HEK293T (cell line): ENCODE measurements at regions not wholly inside any gene's neighbourhood (a gene's known extent, or its start where the extent isn't known, plus 50 kb on each side); places are given as distances from the start of the nearest gene placed in this dataset.
A peak's percentile ranks its signal among the peaks of the same experiment; 100 is the strongest.

Experiments
- CTCF ChIA-PET: fragments of 350-600 bp; formaldehyde crosslinking; extraction: SDS; loops from one replicate; lab custom pipeline; 2021; ENCODE audit warnings: antibody characterized with exemption, inconsistent platforms; lab: Yijun Ruan, JAX
- POLR2A ChIA-PET: fragments of 350-600 bp; formaldehyde crosslinking; extraction: SDS; loops from one replicate; lab custom pipeline; 2020; ENCODE audit warnings: antibody characterized with exemption, inconsistent platforms; lab: Yijun Ruan, JAX
- DNase-seq: peaks from one replicate; pipeline ENCODE4 v3.0.0; 2012; ENCODE audit warnings: mixed read lengths; ENCODE audit errors: extremely low spot score
- ARNT ChIP-seq: fragments of 450-650 bp; IDR thresholded peaks from 2 replicates; pipeline ENCODE4 v1.6.1; 2017; ENCODE audit warnings: mild to moderate bottlenecking
- BHLHE40 ChIP-seq: fragments of 450-650 bp; IDR thresholded peaks from 2 replicates; pipeline ENCODE4 v1.6.1; 2016; ENCODE audit warnings: mild to moderate bottlenecking, moderate library complexity, borderline replicate concordance
- CTBP1 ChIP-seq: fragments of 450-650 bp; IDR thresholded peaks from 2 replicates; pipeline ENCODE4 v1.6.1; 2016; ENCODE audit warnings: borderline replicate concordance
- ELF4 ChIP-seq: fragments of 450-650 bp; IDR thresholded peaks from 2 replicates; pipeline ENCODE4 v1.6.1; 2017; ENCODE audit warnings: antibody characterized with exemption
- FOXA1 ChIP-seq: fragments of 450-650 bp; IDR thresholded peaks from 2 replicates; pipeline ENCODE4 v1.6.1; 2016; ENCODE audit warnings: mild to moderate bottlenecking
- FOXK2 ChIP-seq: fragments of 450-650 bp; IDR thresholded peaks from 2 replicates; pipeline ENCODE4 v1.6.1; 2016; ENCODE audit warnings: mild to moderate bottlenecking
- FOXM1 ChIP-seq: fragments of 450-650 bp; IDR thresholded peaks from 2 replicates; pipeline ENCODE4 v1.6.1; 2017; ENCODE audit warnings: mild to moderate bottlenecking, borderline replicate concordance
- HDGF ChIP-seq: fragments of 450-650 bp; IDR thresholded peaks from 2 replicates; pipeline ENCODE4 v1.6.1; 2017; ENCODE audit warnings: antibody characterized with exemption, borderline replicate concordance
- L3MBTL2 ChIP-seq: fragments of 450-650 bp; conservative IDR thresholded peaks from 2 replicates; pipeline ENCODE4 v1.6.1; 2016; ENCODE audit warnings: mild to moderate bottlenecking
- LEF1 ChIP-seq: fragments of 450-650 bp; IDR thresholded peaks from 2 replicates; pipeline ENCODE4 v1.6.1; 2017; ENCODE audit warnings: mild to moderate bottlenecking, borderline replicate concordance
- NFRKB ChIP-seq: fragments of 450-650 bp; IDR thresholded peaks from 2 replicates; pipeline ENCODE4 v1.6.1; 2016; ENCODE audit warnings: mild to moderate bottlenecking, moderate library complexity
- PKNOX1 ChIP-seq: fragments of 450-650 bp; IDR thresholded peaks from 2 replicates; pipeline ENCODE4 v1.6.1; 2016
- SP1 ChIP-seq: fragments of 450-650 bp; IDR thresholded peaks from 2 replicates; pipeline ENCODE4 v1.6.1; 2017
- SUZ12 ChIP-seq: fragments of 450-650 bp; IDR thresholded peaks from 2 replicates; pipeline ENCODE4 v1.6.1; 2016; ENCODE audit warnings: mild to moderate bottlenecking
- TARDBP ChIP-seq: fragments of 450-650 bp; IDR thresholded peaks from 2 replicates; pipeline ENCODE4 v1.6.1; 2016
- ZNF384 ChIP-seq: fragments of 450-650 bp; IDR thresholded peaks from 2 replicates; pipeline ENCODE4 v1.6.1; 2016

GRCh38 chr22:25447686-25448434 is 116.6 kb upstream of the GRK3 start:
- peak; percentile 97 for DNase-seq
- ChIA-PET POLR2A (interaction anchor here (0.7 to 1.6 kb wide), 7 partner anchors 28 to 325 kb away, joined by 3 to 5 read pairs (median 3); partner anchors contain the start of gene GRK3), CTCF (interaction anchor here (0.6 to 0.8 kb wide), 3 partner anchors 47 to 824 kb away, joined by 3 read pairs; no protein-coding TSS in a partner anchor)
- no peak for TF ChIP-seq FOXA1
- peak; percentile 98 for TF ChIP-seq TARDBP
- no peak for TF ChIP-seq ELF4
- peak; percentile 89 for TF ChIP-seq PKNOX1
- TF ChIP-seq LEF1: no peak
- TF ChIP-seq L3MBTL2: peak; percentile 70; the same call in 1 of the 2 replicates
- TF ChIP-seq NFRKB: no peak
- TF ChIP-seq BHLHE40: no peak
- TF ChIP-seq FOXK2: no peak

GRCh38 chr22:25448435-25449051 is 115.9 kb upstream of the GRK3 start:
- ChIA-PET CTCF (no interaction called here), POLR2A (interaction anchor here (1.1 kb wide), 1 partner anchor 48 kb away, joined by 3 read pairs; no protein-coding TSS in a partner anchor)

GRCh38 chr22:25449781-25450317 is 114.6 kb upstream of the GRK3 start:
- POLR2A ChIA-PET: no interaction called here
- CTCF ChIA-PET: interaction anchor here (0.6 to 0.7 kb wide), 2 partner anchors 285 to 423 kb away, joined by 4 read pairs; no protein-coding TSS in a partner anchor
- no peak for TF ChIP-seq ZNF384
- no peak for DNase-seq

More at GRCh38 chr22:25448435-25449051, 115.9 kb upstream of the GRK3 start:
- no peak for TF ChIP-seq ARNT
- TF ChIP-seq HDGF: no peak
- DNase-seq: peak; percentile 46

DNA sequence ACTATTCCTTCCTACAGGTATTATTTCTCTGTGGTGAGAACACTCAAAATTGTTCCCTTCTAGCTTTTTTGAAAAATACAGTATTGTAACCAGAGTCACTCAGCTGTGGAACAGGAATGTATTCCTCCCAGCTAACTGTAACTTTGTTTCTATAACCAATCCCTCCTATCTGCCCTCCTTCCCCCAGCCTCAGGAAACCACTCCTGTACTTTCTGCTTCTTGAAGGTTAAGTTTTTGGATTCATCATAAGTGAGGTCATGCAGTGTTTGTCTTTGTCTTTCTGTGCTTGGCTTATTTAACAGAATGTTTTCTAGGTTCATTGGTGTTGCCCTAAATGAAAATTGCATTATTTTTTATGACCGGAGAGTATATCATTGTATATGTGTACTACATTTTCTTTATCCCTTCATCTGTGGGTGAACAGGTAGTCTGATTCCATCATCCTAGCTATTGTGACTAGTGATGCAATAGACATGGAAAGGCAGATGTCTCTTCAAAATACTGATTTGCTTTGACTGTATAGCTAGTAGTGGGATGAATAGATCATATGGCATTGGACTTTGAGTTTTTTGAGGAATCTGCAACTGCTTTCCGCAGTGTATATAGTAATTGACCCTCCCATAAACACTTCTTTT is 112.9 kb upstream of the GRK3 start:
- no peak for DNase-seq
- POLR2A ChIA-PET: no interaction called here
- no peak for TF ChIP-seq LEF1
- TF ChIP-seq L3MBTL2: no peak
- TF ChIP-seq PKNOX1: no peak
- TF ChIP-seq ARNT: no peak
- no peak for TF ChIP-seq ELF4
- no peak for TF ChIP-seq FOXA1
- no peak for TF ChIP-seq HDGF
- TF ChIP-seq FOXM1: no peak
- TF ChIP-seq NFRKB: no peak
- TF ChIP-seq FOXK2: no peak
- TF ChIP-seq ZNF384: no peak
- TF ChIP-seq BHLHE40: no peak
- TF ChIP-seq SP1: no peak
- no peak for TF ChIP-seq SUZ12
- no peak for TF ChIP-seq TARDBP
- CTCF ChIA-PET: no interaction called here

DNA sequence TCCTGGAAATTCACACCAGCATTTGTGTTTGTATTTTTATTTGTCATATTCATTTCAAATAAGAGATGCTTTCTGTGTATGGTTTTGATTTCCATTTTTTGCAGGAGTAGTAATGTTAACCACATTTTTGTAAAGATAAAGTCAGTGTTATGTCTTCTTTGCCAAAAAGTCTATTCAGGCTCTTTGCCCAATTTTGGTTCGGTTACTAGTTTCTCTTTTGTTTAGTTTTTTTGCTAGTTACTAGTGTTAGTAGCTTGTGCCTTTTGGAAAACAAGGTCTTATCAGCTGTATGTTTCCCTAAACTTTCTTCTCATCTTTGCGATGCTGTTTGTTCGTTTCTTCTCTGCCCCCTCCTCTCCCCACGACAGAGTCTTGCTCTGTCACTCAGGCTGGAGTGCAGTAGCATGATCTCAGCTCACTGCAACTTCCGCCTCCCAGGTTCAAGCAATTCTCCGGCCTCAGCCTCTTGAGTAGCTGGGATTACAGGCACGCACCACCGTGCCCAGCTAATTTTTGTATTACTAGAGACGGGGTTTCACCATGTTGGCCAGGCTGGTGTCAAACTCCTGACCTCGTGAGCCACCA is 112.3 kb upstream of the GRK3 start:
- ChIA-PET POLR2A (interaction anchor here (0.8 kb wide), 1 partner anchor 10 kb away, joined by 3 read pairs; no protein-coding TSS in a partner anchor), CTCF (no interaction called here)

More for the DNA sequence above, 112.3 kb upstream of the GRK3 start:
- TF ChIP-seq FOXK2 (no peak), CTBP1 (no peak), ARNT (no peak), FOXM1 (no peak), PKNOX1 (peak; percentile 88)
- DNase-seq: no peak
